Hepatocyte (in vitro differentiated cells): ENCODE measurements at regions not wholly inside any gene's neighbourhood (a gene's known extent, or its start where the extent isn't known, plus 50 kb on each side); places are given as distances from the start of the nearest gene placed in this dataset.

Source experiments
- DNase-seq: peaks from one replicate; pipeline ENCODE4 v3.0.0-alpha.2; 2016; ENCODE audit warnings: low spot score
- H2AFZ ChIP-seq: fragments of 200-600 bp; sonication (generic); 2 replicates; pipeline ENCODE4 v1.6.0; 2016; ENCODE audit warnings: antibody characterized with exemption, mild to moderate bottlenecking
- H3K27ac ChIP-seq: fragments of 200-600 bp; sonication (generic); 2 replicates; pipeline ENCODE4 v1.5.1; 2016; ENCODE audit warnings: mild to moderate bottlenecking
- H3K27me3 ChIP-seq: fragments of 200-600 bp; sonication (generic); 2 replicates; pipeline ENCODE4 v1.6.1; 2016
- H3K36me3 ChIP-seq: fragments of 200-600 bp; sonication (generic); replicated peaks from 2 replicates; pipeline ENCODE4 v1.5.1; 2016; ENCODE audit warnings: low read depth; ENCODE audit not compliant: insufficient read depth
- H3K4me1 ChIP-seq: fragments of 200-600 bp; sonication (generic); 2 replicates; pipeline ENCODE4 v1.5.1; 2016; ENCODE audit warnings: mild to moderate bottlenecking, moderate library complexity; ENCODE audit not compliant: insufficient read depth
- H3K4me2 ChIP-seq: fragments of 200-600 bp; sonication (generic); 2 replicates; pipeline ENCODE4 v1.6.0; 2016
- H3K4me3 ChIP-seq: fragments of 200-600 bp; sonication (generic); 2 replicates; pipeline ENCODE4 v1.5.1; 2016; ENCODE audit warnings: mild to moderate bottlenecking
- H3K79me2 ChIP-seq: fragments of 200-600 bp; sonication (generic); 2 replicates; pipeline ENCODE4 v1.6.0; 2017; ENCODE audit warnings: mild to moderate bottlenecking
- H3K9me2 ChIP-seq: fragments of 200-600 bp; sonication (generic); replicated peaks from 2 replicates; pipeline ENCODE4 v1.6.0; 2017; ENCODE audit warnings: mild to moderate bottlenecking; ENCODE audit not compliant: insufficient read depth
- H3K9me3 ChIP-seq: fragments of 200-600 bp; sonication (generic); 2 replicates; pipeline ENCODE4 v1.5.1; 2016; ENCODE audit warnings: low read depth, mild to moderate bottlenecking
- H4K20me1 ChIP-seq: fragments of 200-600 bp; sonication (generic); 2 replicates; pipeline ENCODE4 v1.6.0; 2016; ENCODE audit warnings: mild to moderate bottlenecking; ENCODE audit not compliant: insufficient read depth, poor library complexity, severe bottlenecking
- EZH2 ChIP-seq: fragments of 200-600 bp; sonication (generic); IDR thresholded peaks from 2 replicates; pipeline ENCODE4 v1.6.1; 2016; ENCODE audit warnings: antibody characterized with exemption, mild to moderate bottlenecking, borderline replicate concordance
- EZH2phosphoT487 ChIP-seq: fragments of 200-600 bp; sonication (generic); IDR thresholded peaks from one replicate; pipeline ENCODE4 v1.6.1; 2018; ENCODE audit warnings: antibody characterized with exemption, mild to moderate bottlenecking, low read depth, moderate library complexity; ENCODE audit not compliant: unreplicated experiment, severe bottlenecking
- WGBS: methylation state at CpG from one replicate; pipeline ENCODE4 v1.1.6; 2016; ENCODE audit warnings: low lambda C conversion rate; ENCODE audit errors: missing lambda C conversion rate; 5-methylcytosine and 5-hydroxymethylcytosine counted together
- TF ChIP-seq, protein P1 (sequence below): fragments of 200-600 bp; sonication (generic); IDR thresholded peaks from 2 replicates; pipeline ENCODE4 v1.5.1; 2016; ENCODE audit warnings: antibody characterized with exemption, mild to moderate bottlenecking; ENCODE audit not compliant: poor library complexity

DNA sequence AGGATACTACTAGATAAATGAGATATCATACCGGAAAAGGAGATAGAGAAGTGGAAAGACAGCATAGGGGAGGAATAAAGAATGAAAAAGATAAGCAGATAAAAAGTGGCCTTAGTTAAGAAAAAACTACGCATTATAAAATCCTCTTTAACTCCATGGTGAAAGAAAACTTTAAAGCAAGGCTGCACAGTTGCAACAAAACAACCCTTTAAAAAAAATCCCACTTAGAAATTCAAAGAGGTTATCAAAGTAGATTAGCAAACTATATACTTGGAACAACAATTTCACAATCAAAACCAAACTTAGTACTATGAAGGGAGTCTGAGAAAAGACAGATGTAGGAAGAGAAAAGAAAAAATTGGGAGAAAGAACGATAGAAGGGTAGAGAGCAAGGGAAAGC lies 133.4 kb upstream of the OSR1 start:
- Histone ChIP-seq H3K9me3 (no peaks in the 10 kb centered on the region), H3K4me1 (peaks cover 14% of the 10 kb centered on the region), H3K79me2 (no peaks in the 10 kb centered on the region), H4K20me1 (no peaks in the 10 kb centered on the region), H3K4me3 (no peak overlapping the region), H3K27me3 (no peaks in the 10 kb centered on the region), H3K9me2 (no peaks in the 10 kb centered on the region), H2AFZ (no peak overlapping the region), H3K4me2 (peak overlapping the region; percentile 50), H3K36me3 (no peaks in the 10 kb centered on the region), H3K27ac (no peak overlapping the region)
- no peak for DNase-seq
- TF ChIP-seq, protein P1, sequence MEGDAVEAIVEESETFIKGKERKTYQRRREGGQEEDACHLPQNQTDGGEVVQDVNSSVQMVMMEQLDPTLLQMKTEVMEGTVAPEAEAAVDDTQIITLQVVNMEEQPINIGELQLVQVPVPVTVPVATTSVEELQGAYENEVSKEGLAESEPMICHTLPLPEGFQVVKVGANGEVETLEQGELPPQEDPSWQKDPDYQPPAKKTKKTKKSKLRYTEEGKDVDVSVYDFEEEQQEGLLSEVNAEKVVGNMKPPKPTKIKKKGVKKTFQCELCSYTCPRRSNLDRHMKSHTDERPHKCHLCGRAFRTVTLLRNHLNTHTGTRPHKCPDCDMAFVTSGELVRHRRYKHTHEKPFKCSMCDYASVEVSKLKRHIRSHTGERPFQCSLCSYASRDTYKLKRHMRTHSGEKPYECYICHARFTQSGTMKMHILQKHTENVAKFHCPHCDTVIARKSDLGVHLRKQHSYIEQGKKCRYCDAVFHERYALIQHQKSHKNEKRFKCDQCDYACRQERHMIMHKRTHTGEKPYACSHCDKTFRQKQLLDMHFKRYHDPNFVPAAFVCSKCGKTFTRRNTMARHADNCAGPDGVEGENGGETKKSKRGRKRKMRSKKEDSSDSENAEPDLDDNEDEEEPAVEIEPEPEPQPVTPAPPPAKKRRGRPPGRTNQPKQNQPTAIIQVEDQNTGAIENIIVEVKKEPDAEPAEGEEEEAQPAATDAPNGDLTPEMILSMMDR = no peak
- TF ChIP-seq EZH2 (no peak), EZH2phosphoT487 (no peak)
- 61% methylated on average over 3 of the region's 3 CpGs for WGBS

DNA sequence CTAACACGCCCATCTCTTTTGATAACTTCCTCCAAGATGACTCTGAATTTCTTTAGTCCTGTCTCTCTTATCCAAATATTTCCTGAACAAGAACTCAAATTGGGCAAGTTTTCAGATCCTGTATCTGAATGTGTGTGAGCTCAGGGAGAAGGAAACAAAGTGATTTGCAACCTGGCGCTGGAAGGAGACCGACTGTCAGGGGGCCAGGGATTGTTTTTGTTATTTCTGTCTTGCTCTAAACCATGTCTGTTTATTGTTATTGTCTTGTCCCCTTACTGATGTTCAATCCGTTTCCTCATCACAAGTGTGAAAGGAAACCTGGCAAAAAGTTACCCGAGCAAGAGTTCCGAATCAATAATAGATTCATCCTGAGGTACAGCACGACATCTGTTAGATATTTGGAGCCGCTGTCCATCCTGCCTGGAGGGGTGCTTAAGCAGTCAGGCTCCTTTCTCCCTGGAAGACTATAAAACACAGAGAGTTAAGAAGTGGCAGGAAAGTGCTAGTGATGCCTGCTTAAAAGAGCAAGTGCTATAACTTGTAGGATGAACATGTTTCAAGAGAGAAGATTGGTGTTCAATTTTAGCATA lies 132.5 kb upstream of the OSR1 start:
- TF ChIP-seq EZH2 (no peak), EZH2phosphoT487 (no peak)
- TF ChIP-seq, protein P1 = no peak
- Histone ChIP-seq H3K4me3 (no peak overlapping the region), H3K9me2 (no peaks in the 10 kb centered on the region), H4K20me1 (no peaks in the 10 kb centered on the region), H2AFZ (no peak overlapping the region), H3K4me1 (peaks cover 14% of the 10 kb centered on the region), H3K79me2 (no peaks in the 10 kb centered on the region), H3K36me3 (no peaks in the 10 kb centered on the region), H3K9me3 (no peaks in the 10 kb centered on the region), H3K27ac (no peak overlapping the region), H3K4me2 (peak overlapping the region; percentile 50), H3K27me3 (no peaks in the 10 kb centered on the region)
- no peak for DNase-seq
- WGBS = 53% methylated on average over 8 of the region's 8 CpGs

DNA sequence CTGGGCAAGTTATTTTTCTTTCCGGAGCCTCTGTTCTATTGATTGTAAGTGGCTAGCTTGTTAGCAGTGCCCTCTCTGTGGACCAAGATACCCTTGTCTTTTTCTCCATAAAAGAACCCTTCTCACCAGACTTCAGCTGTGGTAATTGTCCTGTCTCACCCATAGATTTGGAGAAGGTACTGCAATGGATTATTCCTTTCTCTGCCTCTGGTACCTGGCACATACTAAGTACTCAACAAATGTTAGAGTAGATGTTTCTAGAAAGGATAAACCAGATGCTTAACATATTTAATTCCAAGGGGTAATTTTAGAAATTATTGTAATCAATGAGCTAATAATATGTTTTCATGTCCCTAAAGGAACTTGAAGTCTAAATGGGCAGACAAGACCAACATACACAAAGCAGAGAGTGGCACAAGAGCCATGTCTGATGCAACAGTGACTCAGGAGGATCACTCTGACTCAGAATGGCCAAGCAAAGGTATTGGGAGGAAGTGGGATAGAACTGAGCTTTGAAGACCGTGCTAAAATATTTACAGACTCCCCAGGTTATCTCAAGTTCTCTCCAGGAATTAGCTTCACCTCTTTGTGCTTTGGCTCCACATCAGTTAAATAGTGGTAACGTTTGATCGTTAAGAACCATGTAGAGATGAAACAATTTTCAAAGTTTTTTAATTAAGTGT lies 129.7 kb upstream of the OSR1 start:
- no peaks in the 10 kb centered on the region for H3K36me3 ChIP-seq
- 50% methylated on average over 4 of the region's 4 CpGs for WGBS
- H3K9me2 ChIP-seq = no peaks in the 10 kb centered on the region

More for the DNA sequence above, 129.7 kb upstream of the OSR1 start:
- H3K4me3 ChIP-seq = no peak overlapping the region
- no peaks in the 10 kb centered on the region for H4K20me1 ChIP-seq
- H3K4me2 ChIP-seq = no peak overlapping the region
- TF ChIP-seq EZH2 = no peak
- TF ChIP-seq, protein P1 = no peak
- no peak for TF ChIP-seq EZH2phosphoT487
- no peaks in the 10 kb centered on the region for H3K79me2 ChIP-seq
- DNase-seq = no peak
- no peaks in the 10 kb centered on the region for H3K9me3 ChIP-seq
- H3K27ac ChIP-seq = no peak overlapping the region
- no peak overlapping the region for H2AFZ ChIP-seq
- no peaks in the 10 kb centered on the region for H3K27me3 ChIP-seq
- H3K4me1 ChIP-seq = peaks cover 14% of the 10 kb centered on the region
